T-helper 17 cell (primary cell): ENCODE measurements at regions not wholly inside any gene's neighbourhood (a gene's known extent, or its start where the extent isn't known, plus 50 kb on each side); places are given as distances from the start of the nearest gene placed in this dataset.

Source experiments
- ATAC-seq: fragments of 150-1000 bp; cut with Tn5 transposase; 2 replicates; pipeline ENCODE4 v1.10.0; 2021; ENCODE audit warnings: mild to moderate bottlenecking, moderate library complexity
- DNase-seq, 3 donors: peaks; one replicate each; pipeline versions ENCODE4 v3.0.0 to v3.0.0-alpha.2; 2020 to 2021
- H3K9me3 ChIP-seq: one replicate; pipeline ENCODE4 v1.7.0; 2013; ENCODE audit warnings: low read length, mild to moderate bottlenecking; ENCODE audit not compliant: control insufficient read depth, poor library complexity, severe bottlenecking
- H3K27ac Mint-ChIP-seq: one replicate; pipeline ENCODE4 v1.8.0; 2022; ENCODE audit warnings: mild to moderate bottlenecking, moderate library complexity, mixed read lengths
- H3K27me3 Mint-ChIP-seq: one replicate; pipeline ENCODE4 v1.8.0; 2022; ENCODE audit warnings: mixed read lengths
- H3K36me3 Mint-ChIP-seq: one replicate; pipeline ENCODE4 v1.8.0; 2022; ENCODE audit warnings: low read depth, mixed read lengths
- H3K4me1 Mint-ChIP-seq: one replicate; pipeline ENCODE4 v1.8.0; 2022; ENCODE audit warnings: mild to moderate bottlenecking, mixed read lengths
- H3K4me3 Mint-ChIP-seq: one replicate; pipeline ENCODE4 v1.8.0; 2022; ENCODE audit warnings: mild to moderate bottlenecking, moderate library complexity, mixed read lengths

DNA sequence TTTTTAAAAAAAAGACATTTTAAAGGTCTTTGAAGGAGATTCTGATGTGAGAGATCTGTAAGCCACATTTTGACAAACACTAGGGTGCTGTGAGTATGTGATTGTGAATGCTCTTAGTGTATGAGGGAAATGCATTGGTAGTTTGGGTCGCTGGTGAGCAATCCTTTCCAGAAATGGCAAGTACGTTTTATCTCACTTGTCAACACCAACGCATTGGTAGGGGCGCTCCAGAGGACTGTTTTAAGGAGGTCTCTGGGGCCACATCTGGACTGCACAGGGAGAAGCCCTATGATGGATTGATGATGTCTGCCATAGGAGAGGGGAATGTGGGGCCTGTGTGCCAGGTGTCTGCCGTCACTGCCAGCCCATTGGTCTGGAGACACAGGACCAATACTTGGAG is 522.6 kb downstream of the BNC2 start:
- H3K27ac Mint-ChIP-seq, result no peak overlapping the region
- H3K4me1 Mint-ChIP-seq, result no peaks in the 10 kb centered on the region
- no peaks in the 10 kb centered on the region for H3K36me3 Mint-ChIP-seq
- DNase-seq (no peak), ATAC-seq (no peak)
- no peak overlapping the region for H3K4me3 Mint-ChIP-seq
- H3K9me3 ChIP-seq, result no peaks in the 10 kb centered on the region
- H3K27me3 Mint-ChIP-seq, result no peaks in the 10 kb centered on the region

DNA sequence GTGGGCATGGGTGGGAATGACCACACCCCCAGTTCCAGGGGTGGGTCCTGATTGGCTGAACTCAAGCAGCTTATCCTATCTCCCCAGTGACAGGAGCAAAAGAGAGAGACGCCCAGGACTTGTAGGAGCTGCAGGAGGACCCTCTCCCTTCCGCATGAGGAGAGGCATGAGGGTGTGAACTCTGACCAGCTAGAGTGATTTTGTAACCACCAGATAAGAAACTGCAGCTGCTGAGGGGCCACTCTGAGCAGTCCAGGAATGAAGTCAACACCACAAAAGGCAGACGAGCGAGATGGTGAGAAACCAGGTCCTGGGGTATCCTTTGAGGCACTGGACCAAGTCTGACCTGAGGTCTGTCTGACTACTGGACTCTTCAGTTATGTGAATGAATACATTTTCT is 521.9 kb downstream of the BNC2 start:
- H3K36me3 Mint-ChIP-seq, result no peaks in the 10 kb centered on the region
- no peak for DNase-seq
- no peak overlapping the region for H3K4me3 Mint-ChIP-seq
- no peak for ATAC-seq
- no peak overlapping the region for H3K27ac Mint-ChIP-seq
- no peaks in the 10 kb centered on the region for H3K27me3 Mint-ChIP-seq
- no peaks in the 10 kb centered on the region for H3K4me1 Mint-ChIP-seq
- H3K9me3 ChIP-seq, result no peaks in the 10 kb centered on the region

DNA sequence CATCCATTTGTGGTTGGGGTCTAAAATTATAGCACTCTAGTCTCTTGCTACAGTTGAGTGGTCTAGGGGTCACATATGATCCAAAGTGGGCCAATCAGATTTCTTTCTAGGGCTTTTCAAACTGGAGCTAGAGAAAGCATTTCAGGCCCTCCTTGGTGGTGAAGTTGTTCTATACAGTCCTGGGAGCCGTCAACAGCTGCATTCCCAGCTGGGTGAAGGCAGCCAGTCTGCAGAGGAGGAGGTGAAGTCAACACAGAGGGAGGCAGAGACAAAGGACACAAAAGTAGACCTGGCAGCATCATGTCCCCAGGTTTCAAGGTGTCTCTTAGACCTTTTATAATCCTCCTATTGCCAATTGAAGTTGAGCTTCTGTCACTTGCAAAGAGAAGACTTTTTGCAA is 518.2 kb downstream of the BNC2 start:
- Mint-ChIP-seq H3K27ac (no peak overlapping the region), H3K4me3 (no peak overlapping the region), H3K27me3 (no peaks in the 10 kb centered on the region), H3K4me1 (no peaks in the 10 kb centered on the region), H3K36me3 (no peaks in the 10 kb centered on the region)
- no peak for ATAC-seq
- H3K9me3 ChIP-seq, result no peaks in the 10 kb centered on the region
- DNase-seq, result no peak

DNA sequence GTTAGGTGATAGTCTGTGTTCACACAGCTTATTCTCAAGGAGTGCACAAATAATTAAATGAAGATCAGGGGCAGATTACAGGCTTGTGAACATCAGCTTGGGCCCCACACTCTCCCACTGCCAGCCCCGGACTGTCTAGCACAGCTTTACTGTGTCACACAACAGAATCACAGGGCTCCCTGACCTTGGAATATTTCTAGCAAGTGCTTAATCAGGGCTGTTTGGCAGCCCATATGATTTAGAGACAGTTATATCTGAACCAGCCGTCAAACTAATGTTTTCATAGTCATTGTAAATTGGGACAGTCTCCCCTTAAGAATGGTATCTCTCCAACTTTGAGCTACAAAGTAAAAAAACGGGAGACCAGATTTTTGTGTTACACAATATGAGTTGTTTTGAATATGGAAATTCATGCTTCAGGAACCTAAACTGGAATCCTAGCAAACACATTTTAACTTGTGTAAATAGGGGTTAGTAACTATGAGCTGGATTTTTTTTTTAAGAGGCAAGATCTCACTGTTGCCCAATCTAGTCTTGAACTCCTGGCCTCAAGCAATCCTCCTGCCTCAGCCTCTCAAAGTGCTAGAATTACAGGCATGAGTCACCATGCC is 517.6 kb downstream of the BNC2 start:
- Mint-ChIP-seq H3K4me3 (no peak overlapping the region), H3K27me3 (no peaks in the 10 kb centered on the region), H3K27ac (no peak overlapping the region), H3K4me1 (no peaks in the 10 kb centered on the region), H3K36me3 (no peaks in the 10 kb centered on the region)
- ATAC-seq (no peak), DNase-seq (no peak)
- no peaks in the 10 kb centered on the region for H3K9me3 ChIP-seq

DNA sequence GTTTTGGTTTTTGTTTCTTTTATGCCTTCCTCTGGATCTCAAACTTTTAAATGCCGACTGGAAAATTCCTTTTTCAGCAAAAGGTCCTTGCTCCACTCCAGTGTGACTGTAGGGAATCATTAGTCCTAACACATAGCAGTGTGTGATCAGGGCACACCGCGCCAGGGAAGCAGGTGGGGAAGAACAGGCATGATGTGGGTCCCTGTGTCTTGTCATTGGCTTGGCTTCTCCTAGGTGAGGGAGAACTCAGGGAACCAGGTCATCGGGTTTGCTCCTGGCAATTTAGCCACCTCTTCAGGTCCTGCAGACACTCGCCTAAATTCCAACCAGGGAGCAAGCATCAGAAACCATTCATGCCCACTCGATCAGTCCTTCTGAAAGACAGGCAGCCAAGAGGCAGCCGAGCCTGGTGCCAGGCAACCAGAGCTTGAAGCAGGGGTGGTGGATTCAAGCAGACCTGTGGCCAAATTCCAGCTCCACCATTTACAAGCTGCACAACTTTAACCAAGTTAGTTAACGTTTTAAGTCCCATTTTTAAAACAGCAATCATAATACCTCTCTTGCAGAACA is 514.2 kb downstream of the BNC2 start:
- Mint-ChIP-seq H3K4me3 (no peak overlapping the region), H3K4me1 (no peaks in the 10 kb centered on the region), H3K36me3 (no peaks in the 10 kb centered on the region), H3K27me3 (no peaks in the 10 kb centered on the region), H3K27ac (no peak overlapping the region)
- DNase-seq (no peak), ATAC-seq (no peak)
- H3K9me3 ChIP-seq, result no peaks in the 10 kb centered on the region

DNA sequence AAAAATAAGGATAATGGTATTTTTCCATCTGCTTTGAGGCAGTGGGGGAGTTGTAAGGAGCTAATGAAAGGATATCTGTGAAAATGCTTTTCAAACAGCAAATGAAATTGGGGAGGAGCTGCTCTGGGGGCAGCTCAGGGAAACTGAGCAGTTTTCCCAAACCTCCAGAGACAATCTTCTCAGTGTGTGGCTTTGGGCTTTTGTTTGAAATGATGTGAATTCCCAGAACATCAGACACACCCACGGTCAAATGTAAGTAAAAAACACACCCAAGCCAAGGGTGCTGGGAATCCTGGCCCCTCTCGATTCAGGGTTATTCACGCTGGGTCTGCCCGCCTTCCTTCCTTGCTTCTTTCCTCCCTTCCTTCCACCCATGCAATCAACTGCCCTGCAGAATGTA is 512.6 kb downstream of the BNC2 start:
- no peaks in the 10 kb centered on the region for H3K36me3 Mint-ChIP-seq
- H3K27ac Mint-ChIP-seq, result no peak overlapping the region
- H3K4me3 Mint-ChIP-seq, result no peak overlapping the region
- H3K9me3 ChIP-seq, result no peaks in the 10 kb centered on the region
- no peak for ATAC-seq
- DNase-seq, result no peak
- no peaks in the 10 kb centered on the region for H3K27me3 Mint-ChIP-seq
- no peaks in the 10 kb centered on the region for H3K4me1 Mint-ChIP-seq

DNA sequence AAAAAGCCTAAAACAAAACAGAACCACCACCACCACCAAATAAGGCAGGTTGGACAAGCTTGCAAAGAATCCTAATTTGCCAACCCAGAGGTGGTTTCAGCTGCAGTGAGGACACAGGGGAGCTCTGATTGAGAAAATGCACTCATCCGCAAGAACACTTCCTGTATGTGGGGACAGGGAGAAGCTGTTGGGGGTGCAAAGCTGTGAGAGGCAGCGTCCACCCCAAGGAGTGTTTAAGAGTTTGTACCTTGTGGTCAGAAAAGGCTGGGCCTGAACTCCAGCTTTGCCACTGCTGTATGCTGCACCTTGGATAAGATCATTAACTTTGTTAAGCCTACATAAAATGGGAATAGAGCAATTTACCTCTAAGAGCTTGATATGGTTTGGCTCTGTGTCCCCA is 511.7 kb downstream of the BNC2 start:
- H3K27me3 Mint-ChIP-seq, result no peaks in the 10 kb centered on the region
- no peaks in the 10 kb centered on the region for H3K36me3 Mint-ChIP-seq
- ATAC-seq (no peak), DNase-seq (no peak)
- no peak overlapping the region for H3K27ac Mint-ChIP-seq
- no peaks in the 10 kb centered on the region for H3K9me3 ChIP-seq
- H3K4me1 Mint-ChIP-seq, result no peaks in the 10 kb centered on the region
- no peak overlapping the region for H3K4me3 Mint-ChIP-seq
